ENCODE measurements at regions not wholly inside any gene's neighbourhood (a gene's known extent, or its start where the extent isn't known, plus 50 kb on each side); places are given as distances from the start of the nearest gene placed in this dataset.

DNA sequence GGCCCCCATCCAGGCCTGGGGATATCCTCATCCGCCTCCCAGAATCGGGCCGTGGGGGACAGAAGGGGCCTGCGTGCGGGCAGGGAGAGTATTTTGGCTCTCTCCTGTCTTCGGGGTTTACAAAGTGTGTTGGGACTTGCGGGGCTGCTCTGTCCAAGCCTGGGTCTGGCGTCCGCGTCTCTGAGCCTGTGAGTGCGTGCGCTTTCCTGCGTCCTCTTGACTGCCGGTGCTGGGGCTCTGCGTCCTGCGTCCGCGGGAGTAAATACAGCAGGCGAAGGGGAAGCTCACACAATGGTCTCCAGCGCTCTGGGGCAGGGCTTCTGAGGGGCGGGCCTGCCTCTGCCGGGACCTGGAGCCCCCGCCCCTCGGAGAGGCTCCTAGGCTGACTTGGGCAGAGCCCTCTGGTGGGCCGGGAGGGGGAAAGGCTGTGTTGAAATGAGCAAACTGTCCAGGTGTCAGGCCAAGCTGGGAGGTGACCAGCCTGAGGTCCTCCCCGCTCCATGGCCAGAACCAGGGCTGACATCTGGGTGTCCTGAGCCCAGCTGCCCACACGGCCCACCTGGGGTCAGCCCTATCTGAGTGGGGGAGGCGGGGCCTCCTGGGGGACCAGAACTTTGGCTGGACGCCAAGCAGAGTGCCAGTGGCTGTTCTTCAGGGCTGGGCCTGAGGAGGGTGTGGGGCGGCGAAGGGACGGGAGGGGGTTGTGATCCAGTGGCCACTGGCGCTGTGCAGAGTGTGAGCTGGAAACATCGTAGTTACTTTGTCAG lies 233.6 kb downstream of the SEC14L1 start (continued):
- TF ChIP-seq, protein P1, sequence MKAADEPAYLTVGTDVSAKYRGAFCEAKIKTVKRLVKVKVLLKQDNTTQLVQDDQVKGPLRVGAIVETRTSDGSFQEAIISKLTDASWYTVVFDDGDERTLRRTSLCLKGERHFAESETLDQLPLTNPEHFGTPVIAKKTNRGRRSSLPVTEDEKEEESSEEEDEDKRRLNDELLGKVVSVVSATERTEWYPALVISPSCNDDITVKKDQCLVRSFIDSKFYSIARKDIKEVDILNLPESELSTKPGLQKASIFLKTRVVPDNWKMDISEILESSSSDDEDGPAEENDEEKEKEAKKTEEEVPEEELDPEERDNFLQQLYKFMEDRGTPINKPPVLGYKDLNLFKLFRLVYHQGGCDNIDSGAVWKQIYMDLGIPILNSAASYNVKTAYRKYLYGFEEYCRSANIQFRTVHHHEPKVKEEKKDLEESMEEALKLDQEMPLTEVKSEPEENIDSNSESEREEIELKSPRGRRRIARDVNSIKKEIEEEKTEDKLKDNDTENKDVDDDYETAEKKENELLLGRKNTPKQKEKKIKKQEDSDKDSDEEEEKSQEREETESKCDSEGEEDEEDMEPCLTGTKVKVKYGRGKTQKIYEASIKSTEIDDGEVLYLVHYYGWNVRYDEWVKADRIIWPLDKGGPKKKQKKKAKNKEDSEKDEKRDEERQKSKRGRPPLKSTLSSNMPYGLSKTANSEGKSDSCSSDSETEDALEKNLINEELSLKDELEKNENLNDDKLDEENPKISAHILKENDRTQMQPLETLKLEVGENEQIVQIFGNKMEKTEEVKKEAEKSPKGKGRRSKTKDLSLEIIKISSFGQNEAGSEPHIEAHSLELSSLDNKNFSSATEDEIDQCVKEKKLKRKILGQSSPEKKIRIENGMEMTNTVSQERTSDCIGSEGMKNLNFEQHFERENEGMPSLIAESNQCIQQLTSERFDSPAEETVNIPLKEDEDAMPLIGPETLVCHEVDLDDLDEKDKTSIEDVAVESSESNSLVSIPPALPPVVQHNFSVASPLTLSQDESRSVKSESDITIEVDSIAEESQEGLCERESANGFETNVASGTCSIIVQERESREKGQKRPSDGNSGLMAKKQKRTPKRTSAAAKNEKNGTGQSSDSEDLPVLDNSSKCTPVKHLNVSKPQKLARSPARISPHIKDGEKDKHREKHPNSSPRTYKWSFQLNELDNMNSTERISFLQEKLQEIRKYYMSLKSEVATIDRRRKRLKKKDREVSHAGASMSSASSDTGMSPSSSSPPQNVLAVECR (CRISPR knock-in tag; IDR thresholded peaks at IDR 0.05; ENCODE audit: borderline replicate concordance): peak; percentile 75; the same call in 1 of the 2 replicates
- peak; percentile 48; the same call in 1 of the 2 replicates for TF ChIP-seq ZNF652 (CRISPR knock-in tag; IDR thresholded peaks at IDR 0.05; ENCODE audit: borderline replicate concordance, low read depth)
- TF ChIP-seq ZNF121 (CRISPR knock-in tag; IDR thresholded peaks at IDR 0.05): peak; percentile 52; the same call in 1 of the 2 replicates
- TF ChIP-seq RNF2 (conservative IDR thresholded peaks at IDR 0.05; ENCODE audit: low read depth): no peak
- peak; percentile 15; the same call in 1 of the 2 replicates for TF ChIP-seq KDM5B (CRISPR knock-in tag; IDR thresholded peaks at IDR 0.05; ENCODE audit: borderline replicate concordance)
- TF ChIP-seq ZBTB1 (CRISPR knock-in tag; IDR thresholded peaks at IDR 0.05; ENCODE audit: borderline replicate concordance): no peak
- peak; percentile 76; the same call in 1 of the 2 replicates for TF ChIP-seq TGIF2 (CRISPR knock-in tag; IDR thresholded peaks at IDR 0.05)
- TF ChIP-seq HNRNPK (IDR thresholded peaks at IDR 0.05; ENCODE audit: low read depth, low read length, poor library complexity, severe bottlenecking): no peak
- TF ChIP-seq ARNTL (CRISPR knock-in tag; IDR thresholded peaks at IDR 0.05): peak; percentile 82
- TF ChIP-seq HNRNPH1 (optimal IDR thresholded peaks at IDR 0.05; ENCODE audit: low read depth, low read length): no peak
- peak; percentile 9; the same call in 1 of the 2 replicates for TF ChIP-seq ZNF772 (CRISPR knock-in tag; IDR thresholded peaks at IDR 0.05)
- peak; percentile 80; the same call in 1 of the 2 replicates for TF ChIP-seq ZBTB7A (CRISPR knock-in tag; IDR thresholded peaks at IDR 0.05)
- TF ChIP-seq ZNF557 (CRISPR knock-in tag; IDR thresholded peaks at IDR 0.05): peak; percentile 61; the same call in 1 of the 2 replicates
- peak; percentile 76; the same call in 1 of the 2 replicates for TF ChIP-seq TBX2 (CRISPR knock-in tag; IDR thresholded peaks at IDR 0.05; ENCODE audit: borderline replicate concordance)
- peak; percentile 30; the same call in 1 of the 2 replicates for TF ChIP-seq NFKB2 (CRISPR knock-in tag; IDR thresholded peaks at IDR 0.05; ENCODE audit: borderline replicate concordance)
- no peak; the same call in 1 of the 2 replicates for TF ChIP-seq NFKBIZ (CRISPR knock-in tag; IDR thresholded peaks at IDR 0.05)
- TF ChIP-seq AKAP8 (CRISPR knock-in tag; IDR thresholded peaks at IDR 0.05): peak; percentile 70
- TF ChIP-seq ZNF292 (CRISPR knock-in tag; IDR thresholded peaks at IDR 0.05; ENCODE audit: borderline replicate concordance, low read depth): peak; percentile 79
- no peak for TF ChIP-seq ZNF773 (CRISPR knock-in tag; IDR thresholded peaks at IDR 0.05; ENCODE audit: borderline replicate concordance)
- peak; percentile 85 for TF ChIP-seq RAD21 (CRISPR knock-in tag; IDR thresholded peaks at IDR 0.05)
- TF ChIP-seq, protein P2, sequence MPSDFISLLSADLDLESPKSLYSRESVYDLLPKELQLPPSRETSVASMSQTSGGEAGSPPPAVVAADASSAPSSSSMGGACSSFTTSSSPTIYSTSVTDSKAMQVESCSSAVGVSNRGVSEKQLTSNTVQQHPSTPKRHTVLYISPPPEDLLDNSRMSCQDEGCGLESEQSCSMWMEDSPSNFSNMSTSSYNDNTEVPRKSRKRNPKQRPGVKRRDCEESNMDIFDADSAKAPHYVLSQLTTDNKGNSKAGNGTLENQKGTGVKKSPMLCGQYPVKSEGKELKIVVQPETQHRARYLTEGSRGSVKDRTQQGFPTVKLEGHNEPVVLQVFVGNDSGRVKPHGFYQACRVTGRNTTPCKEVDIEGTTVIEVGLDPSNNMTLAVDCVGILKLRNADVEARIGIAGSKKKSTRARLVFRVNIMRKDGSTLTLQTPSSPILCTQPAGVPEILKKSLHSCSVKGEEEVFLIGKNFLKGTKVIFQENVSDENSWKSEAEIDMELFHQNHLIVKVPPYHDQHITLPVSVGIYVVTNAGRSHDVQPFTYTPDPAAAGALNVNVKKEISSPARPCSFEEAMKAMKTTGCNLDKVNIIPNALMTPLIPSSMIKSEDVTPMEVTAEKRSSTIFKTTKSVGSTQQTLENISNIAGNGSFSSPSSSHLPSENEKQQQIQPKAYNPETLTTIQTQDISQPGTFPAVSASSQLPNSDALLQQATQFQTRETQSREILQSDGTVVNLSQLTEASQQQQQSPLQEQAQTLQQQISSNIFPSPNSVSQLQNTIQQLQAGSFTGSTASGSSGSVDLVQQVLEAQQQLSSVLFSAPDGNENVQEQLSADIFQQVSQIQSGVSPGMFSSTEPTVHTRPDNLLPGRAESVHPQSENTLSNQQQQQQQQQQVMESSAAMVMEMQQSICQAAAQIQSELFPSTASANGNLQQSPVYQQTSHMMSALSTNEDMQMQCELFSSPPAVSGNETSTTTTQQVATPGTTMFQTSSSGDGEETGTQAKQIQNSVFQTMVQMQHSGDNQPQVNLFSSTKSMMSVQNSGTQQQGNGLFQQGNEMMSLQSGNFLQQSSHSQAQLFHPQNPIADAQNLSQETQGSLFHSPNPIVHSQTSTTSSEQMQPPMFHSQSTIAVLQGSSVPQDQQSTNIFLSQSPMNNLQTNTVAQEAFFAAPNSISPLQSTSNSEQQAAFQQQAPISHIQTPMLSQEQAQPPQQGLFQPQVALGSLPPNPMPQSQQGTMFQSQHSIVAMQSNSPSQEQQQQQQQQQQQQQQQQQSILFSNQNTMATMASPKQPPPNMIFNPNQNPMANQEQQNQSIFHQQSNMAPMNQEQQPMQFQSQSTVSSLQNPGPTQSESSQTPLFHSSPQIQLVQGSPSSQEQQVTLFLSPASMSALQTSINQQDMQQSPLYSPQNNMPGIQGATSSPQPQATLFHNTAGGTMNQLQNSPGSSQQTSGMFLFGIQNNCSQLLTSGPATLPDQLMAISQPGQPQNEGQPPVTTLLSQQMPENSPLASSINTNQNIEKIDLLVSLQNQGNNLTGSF (CRISPR knock-in tag; IDR thresholded peaks at IDR 0.05): no peak

All from HepG2 (cell line).